Neuronal stem cell (in vitro differentiated cells): ENCODE measurements at regions not wholly inside any gene's neighbourhood (a gene's known extent, or its start where the extent isn't known, plus 50 kb on each side); places are given as distances from the start of the nearest gene placed in this dataset.
A peak's percentile ranks its signal among the peaks of the same experiment; 100 is the strongest.

Experiments used
- DNase-seq: peaks from one replicate; pipeline ENCODE4 v3.0.0-alpha.2; 2013; ENCODE audit warnings: low spot score
- H2AFZ ChIP-seq: one replicate; pipeline ENCODE4 v1.6.1; 2013; ENCODE audit warnings: mild to moderate bottlenecking, low read length, inconsistent platforms
- H2AK5ac ChIP-seq: 2 replicates; pipeline ENCODE4 v1.6.1; 2013; ENCODE audit warnings: low read depth, mild to moderate bottlenecking, inconsistent platforms, low read length, moderate library complexity, mixed read lengths
- H2BK120ac ChIP-seq: 2 replicates; pipeline ENCODE4 v1.6.1; 2013; ENCODE audit warnings: low read depth, mild to moderate bottlenecking, inconsistent platforms, low read length, moderate library complexity, mixed read lengths
- H2BK12ac ChIP-seq: one replicate; pipeline ENCODE4 v1.6.1; 2013; ENCODE audit warnings: low read length, inconsistent platforms
- H2BK15ac ChIP-seq: 2 replicates; pipeline ENCODE4 v1.6.1; 2013; ENCODE audit warnings: mild to moderate bottlenecking, low read length, inconsistent platforms, mixed read lengths
- H2BK5ac ChIP-seq: one replicate; pipeline ENCODE4 v1.6.1; 2013; ENCODE audit warnings: inconsistent platforms, mild to moderate bottlenecking, low read length, moderate library complexity
- H3K14ac ChIP-seq: one replicate; pipeline ENCODE4 v1.6.1; 2013; ENCODE audit warnings: low read length, inconsistent platforms
- H3K18ac ChIP-seq: 2 replicates; pipeline ENCODE4 v1.6.1; 2013; ENCODE audit warnings: low read length, inconsistent platforms
- H3K23ac ChIP-seq: 2 replicates; pipeline ENCODE4 v1.6.1; 2013; ENCODE audit warnings: low read depth, mild to moderate bottlenecking, mixed read lengths, low read length, inconsistent platforms; ENCODE audit not compliant: poor library complexity
- H3K27ac ChIP-seq: replicated peaks from 3 replicates; pipeline ENCODE4 v1.5.1; 2013; ENCODE audit warnings: low read length, inconsistent platforms
- H3K27me3 ChIP-seq, 3 experiments: 2 replicates each; pipeline ENCODE4 v1.6.1; 2013; ENCODE audit warnings: low read length in 3 of 3, mild to moderate bottlenecking in 2 of 3, inconsistent platforms in 1 of 3, low read depth in 1 of 3, mixed read lengths in 1 of 3, moderate library complexity in 1 of 3; ENCODE audit not compliant: control insufficient read depth in 3 of 3, insufficient read depth in 3 of 3
- H3K36me3 ChIP-seq, 2 donors: replicated peaks in 1 of 2; 2 replicates each; pipeline ENCODE4 v1.6.1; 2013; ENCODE audit warnings: low read length in 2 of 2; ENCODE audit not compliant: control insufficient read depth in 2 of 2, insufficient read depth in 2 of 2
- H3K4ac ChIP-seq: 2 replicates; pipeline ENCODE4 v1.6.1; 2013; ENCODE audit warnings: inconsistent platforms, mild to moderate bottlenecking, low read length, moderate library complexity
- H3K4me1 ChIP-seq, 2 donors: 1 replicate in 1 of 2; 2 replicates in 1 of 2; pipeline ENCODE4 v1.6.1; 2013; ENCODE audit warnings: low read length in 2 of 2, low read depth in 1 of 2; ENCODE audit not compliant: control insufficient read depth in 2 of 2, insufficient read depth in 1 of 2
- H3K4me2 ChIP-seq: one replicate; pipeline ENCODE4 v1.6.1; 2013; ENCODE audit warnings: mild to moderate bottlenecking, low read length, inconsistent platforms; ENCODE audit not compliant: insufficient read depth, poor library complexity, severe bottlenecking
- H3K4me3 ChIP-seq, 2 donors: 2 replicates each; pipeline ENCODE4 v1.5.1; 2013; ENCODE audit warnings: low read length in 2 of 2, mild to moderate bottlenecking in 2 of 2, inconsistent platforms in 1 of 2, moderate library complexity in 1 of 2
- H3K79me1 ChIP-seq: one replicate; pipeline ENCODE4 v1.6.1; 2013; ENCODE audit warnings: low read depth, mild to moderate bottlenecking, inconsistent platforms, low read length, moderate library complexity
- H3K9ac ChIP-seq: one replicate; pipeline ENCODE4 v1.6.1; 2013; ENCODE audit warnings: mild to moderate bottlenecking, low read depth, low read length, inconsistent platforms; ENCODE audit not compliant: poor library complexity
- H3K9me3 ChIP-seq, 2 donors: replicated peaks in 1 of 2; 2 replicates each; pipeline versions ENCODE3 to v1.6.1; 2013; ENCODE audit warnings: low read length in 2 of 2, mild to moderate bottlenecking in 2 of 2, inconsistent platforms in 1 of 2, low read depth in 1 of 2, mixed read lengths in 1 of 2, moderate library complexity in 1 of 2; ENCODE audit not compliant: control insufficient read depth in 2 of 2, insufficient read depth in 1 of 2
- H4K8ac ChIP-seq: one replicate; pipeline ENCODE4 v1.6.1; 2013; ENCODE audit warnings: low read depth, mild to moderate bottlenecking, inconsistent platforms, low read length, moderate library complexity
- H4K91ac ChIP-seq: one replicate; pipeline ENCODE4 v1.6.1; 2013; ENCODE audit warnings: low read length, low read depth, mild to moderate bottlenecking, inconsistent platforms; ENCODE audit not compliant: poor library complexity
- WGBS, 2 donors: extraction: QIAGEN DNeasy Blood & Tissue Kit; methylation state at CpG; one replicate each; pipeline ENCODE4 v1.1.7; 2013; ENCODE audit warnings: missing lambda C conversion rate in 2 of 2, mixed read lengths in 1 of 2; ENCODE audit not compliant: insufficient read length in 2 of 2, insufficient replicate concordance in 1 of 2; ENCODE audit errors: extremely low coverage in 2 of 2; 5-methylcytosine and 5-hydroxymethylcytosine counted together

GRCh38 chr3:56911363-56911762, 109.6 kb upstream of the ARHGEF3 start:
- Histone ChIP-seq H3K79me1 (no peaks in the 10 kb centered on the region), H2BK120ac (no peak overlapping the region), H3K4me1 (peaks cover 2 to 13% of the 10 kb centered on the region in 2 donors), H2AFZ (no peak overlapping the region), H3K9ac (no peak overlapping the region), H3K9me3 (no peaks in the 10 kb centered on the region), H3K14ac (no peak overlapping the region), H3K23ac (no peak overlapping the region), H2BK5ac (no peak overlapping the region), H4K8ac (no peak overlapping the region), H2BK15ac (no peak overlapping the region), H3K36me3 (no peaks in the 10 kb centered on the region), H3K4me2 (no peak overlapping the region), H4K91ac (no peak overlapping the region), H3K4ac (no peak overlapping the region), H2AK5ac (no peak overlapping the region), H3K18ac (no peak overlapping the region), H3K27me3 (no peaks in the 10 kb centered on the region), H3K27ac (no peak overlapping the region), H3K4me3 (no peak overlapping the region), H2BK12ac (no peak overlapping the region)
- no peak for DNase-seq
- no CpG with 5 or more reads among the region's 8 CpGs for WGBS, 2 donors

DNA sequence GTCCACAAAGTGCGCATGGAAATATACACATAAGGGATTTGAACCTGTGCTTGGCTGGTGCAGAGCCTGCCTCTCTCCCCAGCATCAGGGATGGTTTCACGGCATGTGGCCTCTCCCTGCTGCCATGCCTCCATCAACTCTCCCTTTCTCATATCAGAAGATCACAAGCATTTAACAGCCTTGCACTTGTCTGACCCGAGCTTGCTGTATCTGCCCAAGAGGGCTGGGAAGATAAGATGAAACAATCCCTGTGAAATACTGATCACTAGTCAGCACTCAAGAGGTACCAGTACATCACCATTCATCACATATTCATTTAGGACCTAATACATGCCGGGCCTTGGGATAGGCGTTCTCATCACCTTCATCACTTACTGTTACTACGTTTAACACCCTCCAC, 107.6 kb upstream of the ARHGEF3 start:
- H3K4ac ChIP-seq, result no peak overlapping the region
- no CpG with 5 or more reads among the region's 6 CpGs for WGBS, 2 donors
- H4K91ac ChIP-seq, result no peak overlapping the region
- H3K36me3 ChIP-seq, result no peaks in the 10 kb centered on the region
- H4K8ac ChIP-seq, result no peak overlapping the region
- H2BK5ac ChIP-seq, result no peak overlapping the region
- H2BK15ac ChIP-seq, result no peak overlapping the region
- H3K4me1 ChIP-seq, result peaks cover 2 to 7% of the 10 kb centered on the region in 2 donors
- no peak overlapping the region for H2AK5ac ChIP-seq
- H3K27me3 ChIP-seq, result no peaks in the 10 kb centered on the region
- H2AFZ ChIP-seq, result no peak overlapping the region
- H3K18ac ChIP-seq, result no peak overlapping the region
- no peak overlapping the region for H2BK120ac ChIP-seq
- H3K79me1 ChIP-seq, result no peaks in the 10 kb centered on the region
- DNase-seq, result no peak
- H2BK12ac ChIP-seq, result no peak overlapping the region
- no peak overlapping the region for H3K27ac ChIP-seq
- peak overlapping the region in 1 of 2 donors; percentile 27 for H3K4me3 ChIP-seq
- H3K9me3 ChIP-seq, result no peaks in the 10 kb centered on the region
- H3K9ac ChIP-seq, result no peak overlapping the region
- no peak overlapping the region for H3K14ac ChIP-seq
- no peak overlapping the region for H3K23ac ChIP-seq
- H3K4me2 ChIP-seq, result no peak overlapping the region

GRCh38 chr3:56908004-56908403, 106.3 kb upstream of the ARHGEF3 start:
- H3K18ac ChIP-seq, result no peak overlapping the region
- no peak overlapping the region for H2BK5ac ChIP-seq
- no peak overlapping the region for H2BK120ac ChIP-seq
- H3K79me1 ChIP-seq, result no peaks in the 10 kb centered on the region
- H3K9me3 ChIP-seq, result no peaks in the 10 kb centered on the region
- H3K9ac ChIP-seq, result no peak overlapping the region
- WGBS, 2 donors, result no CpG with 5 or more reads among the region's 5 CpGs
- H3K27me3 ChIP-seq, result no peaks in the 10 kb centered on the region
- H3K4me1 ChIP-seq, result peaks cover 2 to 7% of the 10 kb centered on the region in 2 donors
- no peak overlapping the region for H3K4me3 ChIP-seq
- no peak for DNase-seq
- no peak overlapping the region for H4K91ac ChIP-seq
- no peak overlapping the region for H2BK12ac ChIP-seq
- H3K27ac ChIP-seq, result no peak overlapping the region
- H2BK15ac ChIP-seq, result no peak overlapping the region
- H3K4ac ChIP-seq, result no peak overlapping the region
- no peak overlapping the region for H4K8ac ChIP-seq
- H3K4me2 ChIP-seq, result no peak overlapping the region
- H3K36me3 ChIP-seq, result no peaks in the 10 kb centered on the region
- no peak overlapping the region for H2AK5ac ChIP-seq
- H3K14ac ChIP-seq, result no peak overlapping the region
- H2AFZ ChIP-seq, result no peak overlapping the region
- no peak overlapping the region for H3K23ac ChIP-seq

GRCh38 chr3:56904552-56905215, 102.9 kb upstream of the ARHGEF3 start:
- Histone ChIP-seq H2BK120ac (no peak overlapping the region), H3K4me3 (no peak overlapping the region)

More at GRCh38 chr3:56904552-56905215, 102.9 kb upstream of the ARHGEF3 start:
- Histone ChIP-seq H3K4ac (no peak overlapping the region), H2AFZ (no peak overlapping the region), H2BK15ac (no peak overlapping the region), H4K91ac (no peak overlapping the region), H3K4me2 (no peak overlapping the region), H2BK5ac (no peak overlapping the region), H3K79me1 (no peaks in the 10 kb centered on the region), H2BK12ac (no peak overlapping the region), H3K23ac (no peak overlapping the region), H3K4me1 (peaks cover 0 to 6% of the 10 kb centered on the region in 2 donors), H3K27ac (no peak overlapping the region), H3K18ac (no peak overlapping the region), H3K9ac (no peak overlapping the region), H2AK5ac (no peak overlapping the region), H3K9me3 (no peaks in the 10 kb centered on the region), H4K8ac (no peak overlapping the region), H3K14ac (no peak overlapping the region), H3K36me3 (no peaks in the 10 kb centered on the region), H3K27me3 (no peaks in the 10 kb centered on the region)
- DNase-seq, result no peak
- no CpG with 5 or more reads among the region's 6 CpGs for WGBS, 2 donors
